GM12878 (cell line): ENCODE measurements at regions not wholly inside any gene's neighbourhood (a gene's known extent, or its start where the extent isn't known, plus 50 kb on each side); places are given as distances from the start of the nearest gene placed in this dataset.

Experiments used
- CBFB ChIP-seq: IDR thresholded peaks from 2 replicates; pipeline ENCODE4 v1.6.1; 2016; ENCODE audit warnings: antibody characterized with exemption, low read depth
- IKZF2 ChIP-seq, 2 experiments: fragments of 450-650 bp; IDR thresholded peaks; 2 replicates each; pipeline ENCODE4 v1.6.1; 2017; ENCODE audit warnings: mild to moderate bottlenecking in 2 of 2, moderate library complexity in 2 of 2
- RUNX3 ChIP-seq: IDR thresholded peaks from 2 replicates; pipeline ENCODE4 v1.6.1; 2012; ENCODE audit warnings: low read length, inconsistent platforms
- TCF7 ChIP-seq: IDR thresholded peaks from 2 replicates; pipeline ENCODE4 v1.6.1; 2014; ENCODE audit warnings: antibody characterized with exemption, borderline replicate concordance
- YY1 ChIP-seq: IDR thresholded peaks from 2 replicates; pipeline ENCODE4 v1.6.1; 2011; ENCODE audit warnings: low read depth, mild to moderate bottlenecking, low read length
- ZNF24 ChIP-seq: fragments of 450-650 bp; IDR thresholded peaks from 2 replicates; pipeline ENCODE4 v1.6.1; 2017; ENCODE audit warnings: antibody characterized with exemption, mild to moderate bottlenecking
- TF ChIP-seq, protein P1 (sequence below): fragments of 450-650 bp; IDR thresholded peaks from 2 replicates; pipeline ENCODE4 v1.6.1; 2018; ENCODE audit warnings: mild to moderate bottlenecking, low read depth, moderate library complexity; ENCODE audit not compliant: partially characterized antibody
- TF ChIP-seq, protein P2 (sequence below): fragments of 450-650 bp; formaldehyde crosslinking; IDR thresholded peaks from 2 replicates; pipeline ENCODE4 v1.5.0; 2022; ENCODE audit warnings: mild to moderate bottlenecking, missing genetic modification characterization

DNA sequence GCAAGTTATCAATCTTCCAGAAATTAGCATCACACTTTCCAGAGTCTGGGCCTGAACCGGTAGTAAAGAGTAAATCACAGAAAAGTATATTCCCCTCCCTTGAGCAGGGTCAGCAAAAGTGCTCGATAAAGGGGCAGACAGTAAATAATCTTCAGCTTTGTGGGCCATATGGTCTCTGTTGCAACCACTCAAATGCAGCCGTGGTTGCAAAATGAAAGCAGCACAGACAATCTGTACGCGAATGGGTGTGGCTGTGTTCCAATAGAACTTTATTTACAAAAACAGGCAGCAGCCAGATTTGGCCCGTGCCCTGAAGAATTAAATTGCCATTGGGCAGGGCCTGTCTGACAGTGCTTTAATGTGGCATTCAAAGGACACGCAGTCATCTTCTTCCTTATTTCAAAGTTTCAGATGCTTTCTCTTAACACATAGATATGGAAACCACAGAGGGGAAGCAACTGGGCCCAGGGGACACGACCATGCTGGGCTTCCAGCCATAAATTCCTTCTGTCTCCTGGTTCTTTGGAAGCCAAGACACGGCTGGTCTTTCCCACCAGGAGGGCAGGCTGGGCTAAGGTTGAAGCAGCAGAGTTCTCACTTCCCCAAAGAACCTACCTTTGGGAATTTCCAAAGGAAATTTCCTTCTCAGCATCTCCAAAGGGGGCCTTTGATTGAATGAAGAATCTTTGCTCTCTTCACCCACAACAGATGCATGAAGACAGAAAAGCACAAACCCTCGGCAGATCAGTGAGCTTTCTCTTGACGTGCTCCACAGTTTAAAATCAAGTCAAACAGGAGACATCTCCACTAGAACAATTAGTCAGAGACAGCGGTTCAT, 489.8 kb upstream of the PROK2 start (continued):
- TF ChIP-seq, protein P1, sequence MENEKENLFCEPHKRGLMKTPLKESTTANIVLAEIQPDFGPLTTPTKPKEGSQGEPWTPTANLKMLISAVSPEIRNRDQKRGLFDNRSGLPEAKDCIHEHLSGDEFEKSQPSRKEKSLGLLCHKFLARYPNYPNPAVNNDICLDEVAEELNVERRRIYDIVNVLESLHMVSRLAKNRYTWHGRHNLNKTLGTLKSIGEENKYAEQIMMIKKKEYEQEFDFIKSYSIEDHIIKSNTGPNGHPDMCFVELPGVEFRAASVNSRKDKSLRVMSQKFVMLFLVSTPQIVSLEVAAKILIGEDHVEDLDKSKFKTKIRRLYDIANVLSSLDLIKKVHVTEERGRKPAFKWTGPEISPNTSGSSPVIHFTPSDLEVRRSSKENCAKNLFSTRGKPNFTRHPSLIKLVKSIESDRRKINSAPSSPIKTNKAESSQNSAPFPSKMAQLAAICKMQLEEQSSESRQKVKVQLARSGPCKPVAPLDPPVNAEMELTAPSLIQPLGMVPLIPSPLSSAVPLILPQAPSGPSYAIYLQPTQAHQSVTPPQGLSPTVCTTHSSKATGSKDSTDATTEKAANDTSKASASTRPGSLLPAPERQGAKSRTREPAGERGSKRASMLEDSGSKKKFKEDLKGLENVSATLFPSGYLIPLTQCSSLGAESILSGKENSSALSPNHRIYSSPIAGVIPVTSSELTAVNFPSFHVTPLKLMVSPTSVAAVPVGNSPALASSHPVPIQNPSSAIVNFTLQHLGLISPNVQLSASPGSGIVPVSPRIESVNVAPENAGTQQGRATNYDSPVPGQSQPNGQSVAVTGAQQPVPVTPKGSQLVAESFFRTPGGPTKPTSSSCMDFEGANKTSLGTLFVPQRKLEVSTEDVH: no peak
- TF ChIP-seq TCF7 (peak; percentile 42; the same call in 1 of the 2 replicates), YY1 (0 out of 2 replicates have a peak, but pooled peaks have one; percentile 14), CBFB (0 out of 2 replicates have a peak, but pooled peaks have one; percentile 19), ZNF24 (no peak), IKZF2 (IDR thresholded peaks at IDR 0.05) (peak; percentile 54 to 62; a peak in 2 of 4 replicates), RUNX3 (peak; percentile 83)
- TF ChIP-seq, protein P2, sequence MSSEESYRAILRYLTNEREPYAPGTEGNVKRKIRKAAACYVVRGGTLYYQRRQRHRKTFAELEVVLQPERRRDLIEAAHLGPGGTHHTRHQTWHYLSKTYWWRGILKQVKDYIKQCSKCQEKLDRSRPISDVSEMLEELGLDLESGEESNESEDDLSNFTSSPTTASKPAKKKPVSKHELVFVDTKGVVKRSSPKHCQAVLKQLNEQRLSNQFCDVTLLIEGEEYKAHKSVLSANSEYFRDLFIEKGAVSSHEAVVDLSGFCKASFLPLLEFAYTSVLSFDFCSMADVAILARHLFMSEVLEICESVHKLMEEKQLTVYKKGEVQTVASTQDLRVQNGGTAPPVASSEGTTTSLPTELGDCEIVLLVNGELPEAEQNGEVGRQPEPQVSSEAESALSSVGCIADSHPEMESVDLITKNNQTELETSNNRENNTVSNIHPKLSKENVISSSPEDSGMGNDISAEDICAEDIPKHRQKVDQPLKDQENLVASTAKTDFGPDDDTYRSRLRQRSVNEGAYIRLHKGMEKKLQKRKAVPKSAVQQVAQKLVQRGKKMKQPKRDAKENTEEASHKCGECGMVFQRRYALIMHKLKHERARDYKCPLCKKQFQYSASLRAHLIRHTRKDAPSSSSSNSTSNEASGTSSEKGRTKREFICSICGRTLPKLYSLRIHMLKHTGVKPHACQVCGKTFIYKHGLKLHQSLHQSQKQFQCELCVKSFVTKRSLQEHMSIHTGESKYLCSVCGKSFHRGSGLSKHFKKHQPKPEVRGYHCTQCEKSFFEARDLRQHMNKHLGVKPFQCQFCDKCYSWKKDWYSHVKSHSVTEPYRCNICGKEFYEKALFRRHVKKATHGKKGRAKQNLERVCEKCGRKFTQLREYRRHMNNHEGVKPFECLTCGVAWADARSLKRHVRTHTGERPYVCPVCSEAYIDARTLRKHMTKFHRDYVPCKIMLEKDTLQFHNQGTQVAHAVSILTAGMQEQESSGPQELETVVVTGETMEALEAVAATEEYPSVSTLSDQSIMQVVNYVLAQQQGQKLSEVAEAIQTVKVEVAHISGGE (CRISPR knock-in tag): no peak
